Neural crest cell (in vitro differentiated cells): ENCODE measurements at regions not wholly inside any gene's neighbourhood (a gene's known extent, or its start where the extent isn't known, plus 50 kb on each side); places are given as distances from the start of the nearest gene placed in this dataset.

ENCODE experiments used
- DNase-seq: peaks from one replicate; pipeline ENCODE4 v3.0.0; 2021; ENCODE audit warnings: low read depth, mixed read lengths, low spot score
- H3K27ac Mint-ChIP-seq: one replicate; pipeline ENCODE4 v1.8.0; 2021; ENCODE audit warnings: mild to moderate bottlenecking, mixed read lengths; ENCODE audit not compliant: unreplicated experiment
- H3K27me3 Mint-ChIP-seq: 2 replicates; pipeline ENCODE4 v1.8.0; 2021; ENCODE audit warnings: low read depth, mild to moderate bottlenecking, mixed read lengths
- H3K36me3 Mint-ChIP-seq: 2 replicates; pipeline ENCODE4 v1.8.0; 2021; ENCODE audit warnings: low read depth, mild to moderate bottlenecking, mixed read lengths
- H3K4me1 Mint-ChIP-seq: 2 replicates; pipeline ENCODE4 v1.8.0; 2021; ENCODE audit warnings: mixed read lengths
- H3K4me3 Mint-ChIP-seq: one replicate; pipeline ENCODE4 v1.8.0; 2021; ENCODE audit warnings: mild to moderate bottlenecking, mixed read lengths
- H3K9me3 Mint-ChIP-seq: 2 replicates; pipeline ENCODE4 v1.8.0; 2021; ENCODE audit warnings: mixed read lengths
- CTCF ChIP-seq: fragments of 200-600 bp; sonication (generic); conservative IDR thresholded peaks from 2 replicates; pipeline ENCODE4 v1.5.0; 2021; ENCODE audit warnings: antibody characterized with exemption, mild to moderate bottlenecking

GRCh38 chr17:53949473-53950090 is 126.9 kb downstream of the KIF2B start:
- Mint-ChIP-seq H3K36me3 (no peaks in the 10 kb centered on the region), H3K27ac (no peak overlapping the region), H3K4me1 (no peaks in the 10 kb centered on the region), H3K27me3 (no peaks in the 10 kb centered on the region), H3K9me3 (peaks cover 13% of the 10 kb centered on the region), H3K4me3 (no peak overlapping the region)
- no peak for DNase-seq
- no peak for TF ChIP-seq CTCF

- H3K27ac Mint-ChIP-seq, result peak overlapping the region; percentile 50
- H3K27me3 Mint-ChIP-seq, result no peaks in the 10 kb centered on the region
- no peak overlapping the region for H3K4me3 Mint-ChIP-seq
- DNase-seq, result no peak
- TF ChIP-seq CTCF, result peak; percentile 38
- H3K9me3 Mint-ChIP-seq, result peaks cover 9% of the 10 kb centered on the region
- no peaks in the 10 kb centered on the region for H3K4me1 Mint-ChIP-seq
- peaks cover 4% of the 10 kb centered on the region for H3K36me3 Mint-ChIP-seq
These were observed 127.6 kb downstream of the KIF2B start for GRCh38 chr17:53950207-53950857.

- DNase-seq, result no peak
- H3K9me3 Mint-ChIP-seq, result peaks cover 12% of the 10 kb centered on the region
- H3K4me3 Mint-ChIP-seq, result no peak overlapping the region
- no peaks in the 10 kb centered on the region for H3K4me1 Mint-ChIP-seq
- no peak for TF ChIP-seq CTCF
- no peak overlapping the region for H3K27ac Mint-ChIP-seq
- H3K27me3 Mint-ChIP-seq, result no peaks in the 10 kb centered on the region
- peaks cover 7% of the 10 kb centered on the region for H3K36me3 Mint-ChIP-seq
These were observed 128.1 kb downstream of the KIF2B start for GRCh38 chr17:53950858-53951250.

- no peaks in the 10 kb centered on the region for H3K9me3 Mint-ChIP-seq
- H3K27ac Mint-ChIP-seq, result no peak overlapping the region
- no peak for TF ChIP-seq CTCF
- H3K4me1 Mint-ChIP-seq, result no peaks in the 10 kb centered on the region
- no peaks in the 10 kb centered on the region for H3K36me3 Mint-ChIP-seq
- H3K27me3 Mint-ChIP-seq, result no peaks in the 10 kb centered on the region
- no peak for DNase-seq
- no peak overlapping the region for H3K4me3 Mint-ChIP-seq
These were observed 148.6 kb downstream of the KIF2B start for GRCh38 chr17:53971361-53971760.

- Mint-ChIP-seq H3K27me3 (no peaks in the 10 kb centered on the region), H3K9me3 (no peaks in the 10 kb centered on the region), H3K36me3 (no peaks in the 10 kb centered on the region), H3K4me3 (no peak overlapping the region), H3K27ac (no peak overlapping the region), H3K4me1 (peaks cover 7% of the 10 kb centered on the region)
- DNase-seq, result no peak
- TF ChIP-seq CTCF, result no peak
These were observed 157.3 kb downstream of the KIF2B start for GRCh38 chr17:53979991-53980390.
